ENCODE measurements at regions not wholly inside any gene's neighbourhood (a gene's known extent, or its start where the extent isn't known, plus 50 kb on each side); places are given as distances from the start of the nearest gene placed in this dataset.

DNA sequence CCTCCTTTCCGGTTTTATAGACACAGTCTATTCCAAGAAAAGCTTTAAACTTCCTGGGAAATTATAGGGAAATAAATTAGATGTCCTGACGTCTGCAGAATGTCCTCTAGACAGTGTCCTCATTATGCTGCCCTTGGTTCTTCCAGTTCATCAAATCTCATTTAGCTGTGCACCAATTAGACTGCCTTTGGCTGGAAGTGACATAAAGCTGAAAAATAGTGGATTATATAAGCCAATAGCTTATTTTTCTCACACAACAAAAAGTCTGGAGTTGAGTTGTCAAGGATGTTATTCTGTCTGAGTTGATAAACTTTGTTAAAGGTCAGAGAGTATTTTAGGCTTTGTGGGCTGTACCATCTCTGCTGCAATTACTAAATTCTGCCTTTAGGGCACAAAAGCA, 314.8 kb upstream of the TMTC4 start (continued):
- TF ChIP-seq, protein P1, sequence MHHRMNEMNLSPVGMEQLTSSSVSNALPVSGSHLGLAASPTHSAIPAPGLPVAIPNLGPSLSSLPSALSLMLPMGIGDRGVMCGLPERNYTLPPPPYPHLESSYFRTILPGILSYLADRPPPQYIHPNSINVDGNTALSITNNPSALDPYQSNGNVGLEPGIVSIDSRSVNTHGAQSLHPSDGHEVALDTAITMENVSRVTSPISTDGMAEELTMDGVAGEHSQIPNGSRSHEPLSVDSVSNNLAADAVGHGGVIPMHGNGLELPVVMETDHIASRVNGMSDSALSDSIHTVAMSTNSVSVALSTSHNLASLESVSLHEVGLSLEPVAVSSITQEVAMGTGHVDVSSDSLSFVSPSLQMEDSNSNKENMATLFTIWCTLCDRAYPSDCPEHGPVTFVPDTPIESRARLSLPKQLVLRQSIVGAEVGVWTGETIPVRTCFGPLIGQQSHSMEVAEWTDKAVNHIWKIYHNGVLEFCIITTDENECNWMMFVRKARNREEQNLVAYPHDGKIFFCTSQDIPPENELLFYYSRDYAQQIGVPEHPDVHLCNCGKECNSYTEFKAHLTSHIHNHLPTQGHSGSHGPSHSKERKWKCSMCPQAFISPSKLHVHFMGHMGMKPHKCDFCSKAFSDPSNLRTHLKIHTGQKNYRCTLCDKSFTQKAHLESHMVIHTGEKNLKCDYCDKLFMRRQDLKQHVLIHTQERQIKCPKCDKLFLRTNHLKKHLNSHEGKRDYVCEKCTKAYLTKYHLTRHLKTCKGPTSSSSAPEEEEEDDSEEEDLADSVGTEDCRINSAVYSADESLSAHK (tag by site-specific recombination; IDR thresholded peaks at IDR 0.05): no peak
- TF ChIP-seq ZNF560 (tag by site-specific recombination; IDR thresholded peaks at IDR 0.05; ENCODE audit: borderline replicate concordance) (no peak), ZNF404 (tag by site-specific recombination; IDR thresholded peaks at IDR 0.05) (no peak)

DNA sequence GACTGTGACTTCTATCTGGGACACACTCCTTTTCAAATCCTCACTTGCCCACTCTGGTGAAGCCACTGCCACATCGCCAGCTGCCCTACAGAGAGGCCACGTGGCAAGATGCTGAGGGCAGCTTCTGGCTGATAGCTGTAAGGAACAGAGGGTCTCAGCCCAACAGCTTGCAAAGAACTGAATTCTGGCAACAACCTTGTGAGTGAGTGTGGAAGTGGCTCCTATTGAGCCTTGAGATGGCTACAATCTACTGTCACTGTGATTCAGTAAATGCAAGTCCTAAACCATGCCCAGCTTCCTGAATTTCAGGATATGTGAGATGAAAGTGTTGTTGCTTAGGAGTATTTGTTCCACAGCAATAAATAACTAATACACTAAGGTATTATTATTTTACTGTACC, 314.3 kb upstream of the TMTC4 start:
- Histone ChIP-seq H3K4me3 (ENCODE audit: low read depth, low read length) (no peak overlapping the region), H3K4me1 (ENCODE audit: control insufficient read depth, insufficient read depth, low read length) (no peaks in the 10 kb centered on the region), H3K36me3 (ENCODE audit: control insufficient read depth in 2 of 2, insufficient read depth in 1 of 2, low read length in 2 of 2) (no peaks in the 10 kb centered on the region), H3K27ac (ENCODE audit: extremely low read depth, low read depth, low read length) (no peak overlapping the region), H3K9me3 (ENCODE audit: control insufficient read depth, insufficient read depth, low read depth, low read length) (no peaks in the 10 kb centered on the region)
- CTCF ChIA-PET: interaction anchor here (1.1 kb wide), 1 partner anchor 19 kb away, joined by 3 read pairs; no protein-coding TSS in a partner anchor
- POLR2A ChIA-PET: no interaction called here
- no peak for TF ChIP-seq SETDB1 (IDR thresholded peaks at IDR 0.05; ENCODE audit: insufficient read length, low read length)

DNA sequence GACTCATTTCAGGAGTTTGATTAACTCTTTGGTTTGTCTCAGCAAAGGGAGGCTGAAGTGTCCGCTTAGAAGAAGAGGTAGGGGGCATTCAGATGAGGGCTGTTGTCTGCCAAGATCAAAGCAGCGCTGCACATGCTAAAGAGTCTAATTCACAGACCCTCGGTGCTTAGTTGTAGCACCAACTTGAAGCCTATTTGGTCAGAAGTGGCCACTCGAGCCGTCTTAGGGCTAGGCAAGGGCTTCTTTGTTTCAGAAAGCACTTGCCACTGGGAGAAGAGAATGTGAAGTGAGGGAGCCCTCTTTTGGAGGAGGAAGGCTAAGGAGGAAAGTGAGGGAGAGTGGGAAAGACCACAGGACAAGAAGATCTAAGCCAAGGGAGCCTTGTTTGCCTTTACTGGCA, 313.4 kb upstream of the TMTC4 start:
- H3K4me3 ChIP-seq (ENCODE audit: low read depth, low read length): no peak overlapping the region
- H3K27ac ChIP-seq (ENCODE audit: extremely low read depth, low read depth, low read length): no peak overlapping the region
- no peak for TF ChIP-seq ZNF561 (tag by site-specific recombination; IDR thresholded peaks at IDR 0.05; ENCODE audit: borderline replicate concordance)
- no peak for TF ChIP-seq ZSCAN16 (tag by site-specific recombination; IDR thresholded peaks at IDR 0.05)
- TF ChIP-seq ZSCAN30 (tag by site-specific recombination; IDR thresholded peaks at IDR 0.05): no peak
- TF ChIP-seq ZNF175 (tag by site-specific recombination; IDR thresholded peaks at IDR 0.05): no peak
- TF ChIP-seq, protein P2, sequence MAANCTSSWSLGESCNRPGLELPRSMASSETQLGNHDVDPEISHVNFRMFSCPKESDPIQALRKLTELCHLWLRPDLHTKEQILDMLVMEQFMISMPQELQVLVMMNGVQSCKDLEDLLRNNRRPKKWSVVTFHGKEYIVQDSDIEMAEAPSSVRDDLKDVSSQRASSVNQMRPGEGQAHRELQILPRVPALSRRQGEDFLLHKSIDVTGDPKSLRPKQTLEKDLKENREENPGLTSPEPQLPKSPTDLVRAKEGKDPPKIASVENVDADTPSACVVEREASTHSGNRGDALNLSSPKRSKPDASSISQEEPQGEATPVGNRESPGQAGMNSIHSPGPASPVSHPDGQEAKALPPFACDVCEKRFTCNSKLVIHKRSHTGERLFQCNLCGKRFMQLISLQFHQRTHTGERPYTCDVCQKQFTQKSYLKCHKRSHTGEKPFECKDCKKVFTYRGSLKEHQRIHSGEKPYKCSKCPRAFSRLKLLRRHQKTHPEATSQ (tag by site-specific recombination; IDR thresholded peaks at IDR 0.05): no peak
- no peak for TF ChIP-seq SETDB1 (IDR thresholded peaks at IDR 0.05; ENCODE audit: insufficient read length, low read length)
- no peak for TF ChIP-seq ZSCAN23 (tag by site-specific recombination; IDR thresholded peaks at IDR 0.05)
- TF ChIP-seq MZF1 (tag by site-specific recombination; IDR thresholded peaks at IDR 0.05; ENCODE audit: borderline replicate concordance): no peak
- no peak for TF ChIP-seq SCRT1 (tag by site-specific recombination; IDR thresholded peaks at IDR 0.05; ENCODE audit: borderline replicate concordance)
- TF ChIP-seq MYNN (tag by site-specific recombination; IDR thresholded peaks at IDR 0.05; ENCODE audit: borderline replicate concordance): no peak
- TF ChIP-seq ZNF664 (tag by site-specific recombination; IDR thresholded peaks at IDR 0.05): no peak
- TF ChIP-seq ZNF140 (tag by site-specific recombination; IDR thresholded peaks at IDR 0.05): no peak
- TF ChIP-seq ZNF544 (tag by site-specific recombination; IDR thresholded peaks at IDR 0.05): no peak
- ChIA-PET CTCF (interaction anchor here (1.0 kb wide), 1 partner anchor 296 kb away, joined by 3 read pairs; no protein-coding TSS in a partner anchor), POLR2A (no interaction called here)
- no peaks in the 10 kb centered on the region for H3K4me1 ChIP-seq (ENCODE audit: control insufficient read depth, insufficient read depth, low read length)
- no peaks in the 10 kb centered on the region for H3K36me3 ChIP-seq (ENCODE audit: control insufficient read depth in 2 of 2, insufficient read depth in 1 of 2, low read length in 2 of 2)
- H3K9me3 ChIP-seq (ENCODE audit: control insufficient read depth, insufficient read depth, low read depth, low read length): no peaks in the 10 kb centered on the region

DNA sequence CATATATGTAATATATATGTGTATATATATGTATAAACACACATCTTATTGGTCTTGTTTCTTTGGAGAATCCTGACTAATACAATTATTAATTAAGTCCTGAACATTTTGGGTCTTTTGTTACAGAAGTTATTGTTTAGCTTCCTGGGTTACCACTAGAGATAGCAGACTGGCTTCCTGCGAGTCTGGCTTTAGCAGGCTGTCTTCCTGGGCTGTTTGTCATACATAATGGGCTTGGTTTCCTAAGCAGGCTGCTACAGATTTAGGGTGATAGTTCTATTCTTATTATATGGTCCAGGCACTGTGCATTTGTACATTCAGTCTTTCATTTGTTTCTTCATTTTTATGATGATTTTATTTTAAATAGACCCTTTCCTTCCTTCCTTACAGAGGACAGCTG, 312.0 kb upstream of the TMTC4 start:
- Histone ChIP-seq H3K4me1 (ENCODE audit: control insufficient read depth, insufficient read depth, low read length) (no peaks in the 10 kb centered on the region), H3K9me3 (ENCODE audit: control insufficient read depth, insufficient read depth, low read depth, low read length) (no peaks in the 10 kb centered on the region), H3K36me3 (ENCODE audit: control insufficient read depth in 2 of 2, insufficient read depth in 1 of 2, low read length in 2 of 2) (no peaks in the 10 kb centered on the region), H3K27ac (ENCODE audit: extremely low read depth, low read depth, low read length) (no peak overlapping the region), H3K4me3 (ENCODE audit: low read depth, low read length) (no peak overlapping the region)
- TF ChIP-seq ZNF121 (tag by site-specific recombination; IDR thresholded peaks at IDR 0.05) (no peak), HOXA7 (CRISPR knock-in tag; IDR thresholded peaks at IDR 0.05; ENCODE audit: borderline replicate concordance) (no peak), ZNF707 (tag by site-specific recombination; IDR thresholded peaks at IDR 0.05) (no peak), ZNF324 (tag by site-specific recombination; IDR thresholded peaks at IDR 0.05) (no peak), ZNF843 (tag by site-specific recombination; IDR thresholded peaks at IDR 0.05) (no peak)
- TF ChIP-seq, protein P3, sequence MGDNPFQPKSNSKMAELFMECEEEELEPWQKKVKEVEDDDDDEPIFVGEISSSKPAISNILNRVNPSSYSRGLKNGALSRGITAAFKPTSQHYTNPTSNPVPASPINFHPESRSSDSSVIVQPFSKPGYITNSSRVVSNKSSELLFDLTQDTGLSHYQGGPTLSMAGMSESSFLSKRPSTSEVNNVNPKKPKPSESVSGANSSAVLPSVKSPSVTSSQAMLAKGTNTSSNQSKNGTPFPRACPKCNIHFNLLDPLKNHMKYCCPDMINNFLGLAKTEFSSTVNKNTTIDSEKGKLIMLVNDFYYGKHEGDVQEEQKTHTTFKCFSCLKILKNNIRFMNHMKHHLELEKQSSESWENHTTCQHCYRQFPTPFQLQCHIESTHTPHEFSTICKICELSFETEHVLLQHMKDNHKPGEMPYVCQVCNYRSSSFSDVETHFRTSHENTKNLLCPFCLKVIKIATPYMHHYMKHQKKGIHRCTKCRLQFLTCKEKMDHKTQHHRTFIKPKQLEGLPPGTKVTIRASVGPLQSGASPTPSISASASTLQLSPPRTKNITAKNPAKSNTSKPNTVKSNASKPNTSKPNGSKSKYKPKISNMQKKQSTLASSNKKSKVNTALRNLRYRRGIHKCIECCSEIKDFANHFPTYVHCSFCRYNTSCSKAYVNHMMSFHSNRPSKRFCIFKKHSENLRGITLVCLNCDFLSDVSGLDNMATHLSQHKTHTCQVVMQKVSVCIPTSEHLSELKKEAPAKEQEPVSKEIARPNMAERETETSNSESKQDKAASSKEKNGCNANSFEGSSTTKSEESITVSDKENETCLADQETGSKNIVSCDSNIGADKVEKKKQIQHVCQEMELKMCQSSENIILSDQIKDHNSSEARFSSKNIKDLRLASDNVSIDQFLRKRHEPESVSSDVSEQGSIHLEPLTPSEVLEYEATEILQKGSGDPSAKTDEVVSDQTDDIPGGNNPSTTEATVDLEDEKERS (tag by site-specific recombination; IDR thresholded peaks at IDR 0.05): no peak
- ChIA-PET POLR2A (no interaction called here), CTCF (no interaction called here)
